H1 (cell line): ENCODE measurements at regions not wholly inside any gene's neighbourhood (a gene's known extent, or its start where the extent isn't known, plus 50 kb on each side); places are given as distances from the start of the nearest gene placed in this dataset.

Source experiments
- CTCF ChIA-PET: fragments of 300-600 bp; sonication (Branson Sonifier 250); formaldehyde crosslinking; loops from one replicate; lab custom pipeline; 2021; ENCODE audit not compliant: partially characterized antibody; lab: Charles Lee
- POLR2A ChIA-PET: fragments of 300-600 bp; sonication (Branson Sonifier 250); formaldehyde crosslinking; loops from one replicate; lab custom pipeline; 2021; ENCODE audit warnings: inconsistent platforms; ENCODE audit not compliant: partially characterized antibody; lab: Charles Lee
- DNase-seq, 2 experiments: peaks; one replicate each; pipeline versions ENCODE4 v3.0.0 to v3.0.0-alpha.2; 2010 to 2022; ENCODE audit warnings: low spot score in 2 of 2, low read depth in 1 of 2, mixed read lengths in 1 of 2
- FAIRE-seq: peaks from 2 replicates; lab custom pipeline; 2011; peaks lifted over from hg19 to GRCh38; lab: Jason Lieb, UNC
- H2AFZ ChIP-seq: 2 replicates; pipeline ENCODE4 v1.8.1; 2012; ENCODE audit warnings: low read length, inconsistent platforms
- H2AK5ac ChIP-seq: 2 replicates; pipeline ENCODE4 v1.6.1; 2013; ENCODE audit warnings: low read depth, low read length
- H2BK120ac ChIP-seq: replicated peaks from 2 replicates; pipeline ENCODE3; 2013; ENCODE audit warnings: low read depth, low read length, inconsistent platforms
- H2BK12ac ChIP-seq: 2 replicates; pipeline ENCODE4 v1.6.1; 2013; ENCODE audit warnings: low read depth, low read length
- H2BK15ac ChIP-seq: 2 replicates; pipeline ENCODE4 v1.6.1; 2013; ENCODE audit warnings: low read length
- H2BK20ac ChIP-seq: 2 replicates; pipeline ENCODE4 v1.6.1; 2013; ENCODE audit warnings: low read length
- H2BK5ac ChIP-seq: 2 replicates; pipeline ENCODE4 v1.6.1; 2013; ENCODE audit warnings: low read depth, low read length
- H3K14ac ChIP-seq: 2 replicates; pipeline ENCODE4 v1.6.1; 2013; ENCODE audit warnings: inconsistent platforms; ENCODE audit not compliant: insufficient read length
- H3K18ac ChIP-seq: 2 replicates; pipeline ENCODE4 v1.6.1; 2013; ENCODE audit warnings: low read length; ENCODE audit errors: extremely low read depth
- H3K23ac ChIP-seq: 2 replicates; pipeline ENCODE4 v1.6.1; 2013; ENCODE audit warnings: inconsistent platforms; ENCODE audit not compliant: insufficient read length
- H3K23me2 ChIP-seq: 2 replicates; pipeline ENCODE4 v1.6.1; 2013; ENCODE audit warnings: low read depth, low read length
- H3K27ac ChIP-seq: 2 replicates; pipeline ENCODE4 v1.6.1; 2011; ENCODE audit warnings: low read depth, low read length, inconsistent platforms
- H3K27me3 ChIP-seq, 4 experiments: replicated peaks in 1 of 4; 1 replicate in 1 of 4; 2 replicates in 3 of 4; pipeline versions ENCODE4 v1.6.1 to v1.8.1; 2011 to 2013; ENCODE audit warnings: low read length in 3 of 4, mild to moderate bottlenecking in 3 of 4, inconsistent platforms in 2 of 4, mixed read lengths in 2 of 4, moderate library complexity in 1 of 4; ENCODE audit not compliant: control insufficient read depth in 3 of 4, insufficient read depth in 3 of 4; ENCODE audit errors: extremely low read depth in 1 of 4
- H3K36me3 ChIP-seq, 4 experiments: 2 replicates each; pipeline versions ENCODE4 v1.6.1 to v1.8.1; 2011 to 2013; ENCODE audit warnings: mild to moderate bottlenecking in 4 of 4, low read length in 3 of 4, moderate library complexity in 2 of 4, control low read depth in 1 of 4, inconsistent platforms in 1 of 4; ENCODE audit not compliant: insufficient read depth in 4 of 4, control insufficient read depth in 2 of 4
- H3K4ac ChIP-seq: replicated peaks from 2 replicates; pipeline ENCODE3; 2013; ENCODE audit warnings: low read length, low read depth, mixed read lengths, inconsistent platforms; ENCODE audit not compliant: insufficient read length
- H3K4me1 ChIP-seq, 4 experiments: replicated peaks in 1 of 4; 1 replicate in 1 of 4; 2 replicates in 3 of 4; pipeline versions ENCODE4 v1.6.1 to v1.8.1; 2011 to 2013; ENCODE audit warnings: low read length in 3 of 4, inconsistent platforms in 2 of 4, mixed read lengths in 1 of 4; ENCODE audit not compliant: insufficient read depth in 4 of 4, control insufficient read depth in 3 of 4
- H3K4me2 ChIP-seq, 2 experiments: 2 replicates each; pipeline versions ENCODE4 v1.6.1 to v1.8.1; 2011 to 2013; ENCODE audit warnings: low read depth in 2 of 2, low read length in 2 of 2, control low read depth in 1 of 2, inconsistent platforms in 1 of 2, mild to moderate bottlenecking in 1 of 2; ENCODE audit not compliant: insufficient read depth in 1 of 2
- H3K4me3 ChIP-seq, 4 experiments: fragments of 200-600, 300-600 bp in 1 of 4; sonication (generic), shearing (Covaris generic), sonication (Bioruptor Twin) in 1 of 4; 2 replicates each; pipeline versions ENCODE4 v1.5.1 to v1.8.1; 2011 to 2016; ENCODE audit warnings: low read length in 4 of 4, low read depth in 3 of 4, control low read depth in 2 of 4, inconsistent platforms in 2 of 4, mild to moderate bottlenecking in 2 of 4, mixed read lengths in 1 of 4, moderate library complexity in 1 of 4; ENCODE audit not compliant: insufficient read depth in 2 of 4; ENCODE audit errors: extremely low read depth in 1 of 4
- H3K56ac ChIP-seq: replicated peaks from 2 replicates; pipeline ENCODE3; 2013; ENCODE audit warnings: low read depth, mild to moderate bottlenecking, mixed read lengths, low read length, inconsistent platforms; ENCODE audit not compliant: insufficient read length
- H3K79me1 ChIP-seq: 2 replicates; pipeline ENCODE4 v1.6.1; 2013; ENCODE audit warnings: low read depth, low read length, control low read depth
- H3K79me2 ChIP-seq, 2 experiments: 2 replicates each; pipeline versions ENCODE4 v1.6.1 to v1.8.1; 2012 to 2013; ENCODE audit warnings: low read length in 2 of 2, mild to moderate bottlenecking in 2 of 2, inconsistent platforms in 1 of 2; ENCODE audit not compliant: insufficient read depth in 2 of 2, control insufficient read depth in 1 of 2
- H3K9ac ChIP-seq, 4 experiments: replicated peaks in 1 of 4; 1 replicate in 1 of 4; 2 replicates in 3 of 4; pipeline versions ENCODE4 v1.6.1 to v1.8.1; 2011 to 2013; ENCODE audit warnings: low read depth in 3 of 4, low read length in 3 of 4, control low read depth in 2 of 4, mild to moderate bottlenecking in 2 of 4, moderate library complexity in 2 of 4, inconsistent platforms in 1 of 4; ENCODE audit errors: extremely low read depth in 1 of 4
- H3K9me3 ChIP-seq, 2 experiments: 2 replicates each; pipeline versions ENCODE4 v1.6.1 to v1.8.1; 2012 to 2013; ENCODE audit warnings: mild to moderate bottlenecking in 2 of 2, moderate library complexity in 2 of 2, control low read depth in 1 of 2, inconsistent platforms in 1 of 2, low read depth in 1 of 2, low read length in 1 of 2, mixed read lengths in 1 of 2; ENCODE audit not compliant: insufficient read depth in 2 of 2
- H4K20me1 ChIP-seq, 2 experiments: replicated peaks in 1 of 2; 2 replicates each; pipeline versions ENCODE3 to v1.8.1; 2011 to 2013; ENCODE audit warnings: inconsistent platforms in 2 of 2, low read length in 2 of 2, mild to moderate bottlenecking in 1 of 2; ENCODE audit not compliant: insufficient read depth in 2 of 2, control insufficient read depth in 1 of 2
- H4K5ac ChIP-seq: 2 replicates; pipeline ENCODE4 v1.6.1; 2013; ENCODE audit warnings: low read length, low read depth, mixed read lengths, inconsistent platforms; ENCODE audit not compliant: insufficient read length
- H4K8ac ChIP-seq: 2 replicates; pipeline ENCODE4 v1.8.0; 2013; ENCODE audit warnings: mild to moderate bottlenecking, moderate library complexity, low read length, inconsistent platforms; ENCODE audit not compliant: insufficient read depth; ENCODE audit errors: extremely low read depth
- H4K91ac ChIP-seq: replicated peaks from 2 replicates; pipeline ENCODE3; 2013; ENCODE audit warnings: low read length, mixed read lengths, inconsistent platforms; ENCODE audit not compliant: insufficient read length
- ASH2L ChIP-seq: fragments of 200-600, 300-600 bp; sonication (generic); IDR thresholded peaks from one replicate; pipeline ENCODE4 v1.7.1; 2017; ENCODE audit warnings: low read length
- CBX5 ChIP-seq: fragments of 300-800, 300-1000 bp; sonication (generic); IDR thresholded peaks from 2 replicates; pipeline ENCODE4 v1.7.1; 2016; ENCODE audit warnings: antibody characterized with exemption, low read length, low read depth
- CBX8 ChIP-seq: fragments of 300-800, 300-1000 bp; sonication (generic); IDR thresholded peaks from 2 replicates; pipeline ENCODE4 v1.7.1; 2016; ENCODE audit warnings: low read depth, low read length, borderline replicate concordance
- CREB1 ChIP-seq: IDR thresholded peaks from 2 replicates; pipeline ENCODE4 v1.6.1; 2012; ENCODE audit warnings: inconsistent platforms
- KDM4A ChIP-seq: IDR thresholded peaks from one replicate; pipeline ENCODE4 v1.7.1; 2012; ENCODE audit warnings: low read depth, mild to moderate bottlenecking, moderate library complexity, low read length, inconsistent platforms; ENCODE audit not compliant: severe bottlenecking
- KDM5A ChIP-seq: fragments of 200-600 bp; IDR thresholded peaks from 2 replicates; pipeline ENCODE4 v1.7.1; 2012; ENCODE audit warnings: mild to moderate bottlenecking, low read length, inconsistent platforms, mixed read lengths
- NANOG ChIP-seq: IDR thresholded peaks from 2 replicates; pipeline ENCODE4 v1.6.1; 2011; ENCODE audit warnings: low read length, low read depth, mild to moderate bottlenecking, inconsistent platforms; ENCODE audit not compliant: insufficient read depth, poor library complexity, severe bottlenecking
- POU5F1 ChIP-seq: IDR thresholded peaks from 2 replicates; pipeline ENCODE4 v1.6.1; 2011; ENCODE audit warnings: low read depth, mild to moderate bottlenecking, low read length, moderate library complexity
- RFX5 ChIP-seq: IDR thresholded peaks from 2 replicates; pipeline ENCODE4 v1.6.1; 2011; ENCODE audit warnings: low read depth, low read length, improper control_type of control experiment, borderline replicate concordance
- RNF2 ChIP-seq: fragments of 200-900, 300-1000 bp; sonication (generic); IDR thresholded peaks from 2 replicates; pipeline ENCODE4 v1.7.1; 2016; ENCODE audit warnings: borderline replicate concordance, low read depth, mild to moderate bottlenecking, antibody characterized with exemption, low read length; ENCODE audit not compliant: poor library complexity, severe bottlenecking; ENCODE audit errors: missing control alignments
- SIRT6 ChIP-seq: IDR thresholded peaks from one replicate; pipeline ENCODE4 v1.7.1; 2012; ENCODE audit warnings: low read length, inconsistent platforms
- SIX5 ChIP-seq: IDR thresholded peaks from 2 replicates; pipeline ENCODE4 v1.6.1; 2011; ENCODE audit warnings: mild to moderate bottlenecking, low read depth, low read length
- SP4 ChIP-seq: IDR thresholded peaks from 2 replicates; pipeline ENCODE4 v1.6.1; 2012; ENCODE audit warnings: low read length, inconsistent platforms
- SRF ChIP-seq: IDR thresholded peaks from 2 replicates; pipeline ENCODE4 v1.6.1; 2011; ENCODE audit warnings: mild to moderate bottlenecking, low read depth, low read length, moderate library complexity
- TCF12 ChIP-seq: IDR thresholded peaks from 2 replicates; pipeline ENCODE4 v1.6.1; 2011; ENCODE audit warnings: low read depth, mild to moderate bottlenecking, low read length
- YY1 ChIP-seq: IDR thresholded peaks from 2 replicates; pipeline ENCODE4 v1.6.1; 2011; ENCODE audit warnings: low read depth, mild to moderate bottlenecking, low read length
- WGBS, 2 experiments: shearing (Covaris generic) in 1 of 2; methylation state at CpG; one replicate each; pipeline versions ENCODE4 v1.1.6 to v1.1.7; 2013 to 2015; ENCODE audit warnings: low lambda C conversion rate in 2 of 2, mixed read lengths in 2 of 2, inconsistent platforms in 1 of 2, low coverage in 1 of 2, missing lambda C conversion rate in 1 of 2; ENCODE audit not compliant: insufficient replicate concordance in 2 of 2, insufficient coverage in 1 of 2, insufficient read length in 1 of 2; ENCODE audit errors: extremely low coverage in 1 of 2, missing lambda C conversion rate in 1 of 2; 5-methylcytosine and 5-hydroxymethylcytosine counted together

GRCh38 chr3:194866236-194866635, 180.6 kb downstream of the FAM43A start:
- Histone ChIP-seq H2BK5ac (no peak overlapping the region), H3K27me3 (no peaks in the 10 kb centered on the region), H3K23me2 (no peaks in the 10 kb centered on the region), H3K36me3 (no peaks in the 10 kb centered on the region), H2BK120ac (no peak overlapping the region), H4K8ac (no peak overlapping the region), H3K9ac (no peak overlapping the region), H3K18ac (no peak overlapping the region), H3K23ac (no peak overlapping the region), H2BK12ac (no peak overlapping the region), H3K4me3 (no peak overlapping the region), H4K5ac (no peak overlapping the region), H4K20me1 (no peaks in the 10 kb centered on the region), H3K79me1 (no peaks in the 10 kb centered on the region), H3K27ac (no peak overlapping the region), H3K14ac (no peak overlapping the region), H3K4me1 (peaks cover 0 to 5% (median 1%) of the 10 kb centered on the region in 4 experiments; a peak in 4 of 7 replicates), H2AFZ (no peak overlapping the region), H3K4ac (no peak overlapping the region), H3K4me2 (no peak overlapping the region), H2AK5ac (no peak overlapping the region), H2BK20ac (no peak overlapping the region), H2BK15ac (no peak overlapping the region), H3K79me2 (no peaks in the 10 kb centered on the region), H3K9me3 (peaks cover 0 to 2% of the 10 kb centered on the region in 2 experiments; a peak in 2 of 4 replicates), H3K56ac (no peak overlapping the region), H4K91ac (no peak overlapping the region)
- no peak for FAIRE-seq
- CTCF ChIA-PET: interaction anchor here (0.9 to 1.8 kb wide), 4 partner anchors 25 to 175 kb away, joined by 3 to 4 read pairs (median 3); no protein-coding TSS in a partner anchor
- POLR2A ChIA-PET: no interaction called here
- DNase-seq: no peak
- WGBS, 2 experiments: 95% methylated on average over 4 of the region's 4 CpGs; no CpG with 5 or more reads in 1 of the 2 experiments
- no peak for TF ChIP-seq SIRT6
- TF ChIP-seq TCF12: no peak
- TF ChIP-seq KDM4A: no peak
- TF ChIP-seq SRF: no peak
- TF ChIP-seq SIX5: no peak
- no peak for TF ChIP-seq ASH2L
- no peak for TF ChIP-seq RNF2
- TF ChIP-seq CREB1: no peak
- TF ChIP-seq NANOG: no peak
- no peak for TF ChIP-seq CBX5
- no peak for TF ChIP-seq RFX5
- no peak for TF ChIP-seq SP4
- no peak for TF ChIP-seq CBX8
- TF ChIP-seq POU5F1: no peak
- no peak for TF ChIP-seq YY1
- no peak for TF ChIP-seq KDM5A
